ENCODE measurements at regions not wholly inside any gene's neighbourhood (a gene's known extent, or its start where the extent isn't known, plus 50 kb on each side); places are given as distances from the start of the nearest gene placed in this dataset.
A peak's percentile ranks its signal among the peaks of the same experiment; 100 is the strongest.

- H3K4me3 ChIP-seq (ENCODE audit: low read depth, low read length), result no peak overlapping the region
- TF ChIP-seq CTCF (conservative IDR thresholded peaks at IDR 0.05; ENCODE audit: low read depth, low read length), result peak; percentile 66
- no peak for DNase-seq (ENCODE audit: low read depth)
These were observed 137.8 kb downstream of the BARHL2 start for GRCh38 chr1:90579212-90579802.

GRCh38 chr1:90574692-90575370 lies 142.3 kb downstream of the BARHL2 start:
- TF ChIP-seq CTCF (conservative IDR thresholded peaks at IDR 0.05; ENCODE audit: low read depth, low read length), result no peak
- DNase-seq (ENCODE audit: low read depth), result no peak
- no peak overlapping the region for H3K4me3 ChIP-seq (ENCODE audit: low read depth, low read length)

- TF ChIP-seq CTCF (conservative IDR thresholded peaks at IDR 0.05; ENCODE audit: low read depth, low read length), result no peak
- DNase-seq (ENCODE audit: low read depth), result no peak
- H3K4me3 ChIP-seq (ENCODE audit: low read depth, low read length), result no peak overlapping the region
These were observed 143.4 kb downstream of the BARHL2 start for GRCh38 chr1:90573736-90574135.

GRCh38 chr1:90572446-90572845 lies 144.7 kb downstream of the BARHL2 start:
- no peak overlapping the region for H3K4me3 ChIP-seq (ENCODE audit: low read depth, low read length)
- TF ChIP-seq CTCF (conservative IDR thresholded peaks at IDR 0.05; ENCODE audit: low read depth, low read length), result no peak
- no peak for DNase-seq (ENCODE audit: low read depth)

- DNase-seq (ENCODE audit: low read depth), result no peak
- no peak overlapping the region for H3K4me3 ChIP-seq (ENCODE audit: low read depth, low read length)
- no peak for TF ChIP-seq CTCF (conservative IDR thresholded peaks at IDR 0.05; ENCODE audit: low read depth, low read length)
These were observed 148.7 kb downstream of the BARHL2 start for GRCh38 chr1:90568436-90568835.

GRCh38 chr1:90564164-90564563 lies 152.9 kb downstream of the BARHL2 start:
- TF ChIP-seq CTCF (conservative IDR thresholded peaks at IDR 0.05; ENCODE audit: low read depth, low read length), result no peak

GRCh38 chr1:90562892-90563291 lies 154.2 kb downstream of the BARHL2 start:
- TF ChIP-seq CTCF (conservative IDR thresholded peaks at IDR 0.05; ENCODE audit: low read depth, low read length), result no peak
- no peak for DNase-seq (ENCODE audit: low read depth)
- H3K4me3 ChIP-seq (ENCODE audit: low read depth, low read length), result no peak overlapping the region

More at GRCh38 chr1:90564164-90564563, 152.9 kb downstream of the BARHL2 start:
- H3K4me3 ChIP-seq (ENCODE audit: low read depth, low read length), result no peak overlapping the region
- DNase-seq (ENCODE audit: low read depth), result no peak

Measured in epithelial cell of proximal tubule (primary cell).